ENCODE measurements at regions not wholly inside any gene's neighbourhood (a gene's known extent, or its start where the extent isn't known, plus 50 kb on each side); places are given as distances from the start of the nearest gene placed in this dataset.

DNA sequence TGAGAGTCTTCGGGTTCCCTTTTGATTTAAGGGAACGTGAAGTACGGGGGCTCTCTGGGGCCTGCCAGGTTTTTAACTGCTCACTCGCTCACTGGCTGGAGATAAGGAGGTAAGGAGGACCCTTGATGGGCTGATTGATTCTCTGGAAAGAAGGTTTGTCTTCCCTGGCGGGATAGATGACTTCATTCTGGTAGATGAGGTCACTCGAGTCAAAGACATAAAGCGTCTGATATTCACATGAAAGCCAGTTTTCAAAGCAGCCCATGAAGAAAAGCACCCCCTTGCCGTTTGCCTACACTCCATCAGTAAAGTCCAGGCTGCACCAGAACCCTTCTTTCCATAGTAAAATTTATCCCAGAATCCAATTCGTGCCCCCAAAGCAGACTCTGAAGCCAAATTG is 233.7 kb upstream of the IRX5 start:
- TF ChIP-seq, protein P1, sequence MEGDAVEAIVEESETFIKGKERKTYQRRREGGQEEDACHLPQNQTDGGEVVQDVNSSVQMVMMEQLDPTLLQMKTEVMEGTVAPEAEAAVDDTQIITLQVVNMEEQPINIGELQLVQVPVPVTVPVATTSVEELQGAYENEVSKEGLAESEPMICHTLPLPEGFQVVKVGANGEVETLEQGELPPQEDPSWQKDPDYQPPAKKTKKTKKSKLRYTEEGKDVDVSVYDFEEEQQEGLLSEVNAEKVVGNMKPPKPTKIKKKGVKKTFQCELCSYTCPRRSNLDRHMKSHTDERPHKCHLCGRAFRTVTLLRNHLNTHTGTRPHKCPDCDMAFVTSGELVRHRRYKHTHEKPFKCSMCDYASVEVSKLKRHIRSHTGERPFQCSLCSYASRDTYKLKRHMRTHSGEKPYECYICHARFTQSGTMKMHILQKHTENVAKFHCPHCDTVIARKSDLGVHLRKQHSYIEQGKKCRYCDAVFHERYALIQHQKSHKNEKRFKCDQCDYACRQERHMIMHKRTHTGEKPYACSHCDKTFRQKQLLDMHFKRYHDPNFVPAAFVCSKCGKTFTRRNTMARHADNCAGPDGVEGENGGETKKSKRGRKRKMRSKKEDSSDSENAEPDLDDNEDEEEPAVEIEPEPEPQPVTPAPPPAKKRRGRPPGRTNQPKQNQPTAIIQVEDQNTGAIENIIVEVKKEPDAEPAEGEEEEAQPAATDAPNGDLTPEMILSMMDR (IDR thresholded peaks at IDR 0.05): no peak
- TF ChIP-seq ZFX (IDR thresholded peaks at IDR 0.05; ENCODE audit: borderline replicate concordance): no peak
